Sigmoid colon (tissue), 4 donors: ENCODE measurements at regions not wholly inside any gene's neighbourhood (a gene's known extent, or its start where the extent isn't known, plus 50 kb on each side); places are given as distances from the start of the nearest gene placed in this dataset.

Experiments used
- POLR2A ChIP-seq, 2 donors: fragments of 450-650 bp; IDR thresholded peaks; one replicate each; pipeline ENCODE4 v1.6.1; 2016; ENCODE audit warnings: antibody characterized with exemption in 2 of 2, mild to moderate bottlenecking in 2 of 2, moderate library complexity in 2 of 2
- POLR2AphosphoS5 ChIP-seq, 4 donors: sonication (generic); formaldehyde crosslinking; IDR thresholded peaks; one replicate each; pipeline ENCODE4 v1.6.1; 2017; ENCODE audit warnings: antibody characterized with exemption in 4 of 4
- TF ChIP-seq, protein P1 (sequence below), 4 experiments: fragments of 450-650 bp in 3 of 4; fragments of 200-600 bp in 1 of 4; IDR thresholded peaks; one replicate each; pipeline ENCODE4 v1.5.1; 2016 to 2019; ENCODE audit warnings: antibody characterized with exemption in 4 of 4, mild to moderate bottlenecking in 3 of 4, moderate library complexity in 2 of 4

DNA sequence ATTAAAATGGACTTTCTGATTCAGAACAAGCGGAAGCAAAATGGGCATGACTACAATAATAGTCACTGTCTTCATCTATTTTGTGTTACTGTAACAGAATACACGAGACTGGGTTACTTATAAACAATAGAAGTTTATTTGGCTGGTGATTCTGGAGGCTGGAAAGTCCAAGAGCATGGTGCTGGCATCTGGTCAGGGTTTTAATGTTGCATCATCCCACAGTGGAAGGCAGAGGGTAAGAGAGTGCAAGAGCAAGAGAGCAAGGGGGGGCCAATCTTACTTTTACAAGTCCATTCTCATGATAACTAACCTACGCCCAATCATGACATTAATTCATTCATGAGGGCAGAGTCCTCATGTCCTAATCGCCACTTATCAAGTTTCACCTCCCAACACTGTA lies 189.2 kb downstream of the TOX3 start:
- TF ChIP-seq POLR2A (IDR thresholded peaks at IDR 0.05) (no peak), POLR2AphosphoS5 (IDR thresholded peaks at IDR 0.05) (no peak)
- TF ChIP-seq, protein P1, sequence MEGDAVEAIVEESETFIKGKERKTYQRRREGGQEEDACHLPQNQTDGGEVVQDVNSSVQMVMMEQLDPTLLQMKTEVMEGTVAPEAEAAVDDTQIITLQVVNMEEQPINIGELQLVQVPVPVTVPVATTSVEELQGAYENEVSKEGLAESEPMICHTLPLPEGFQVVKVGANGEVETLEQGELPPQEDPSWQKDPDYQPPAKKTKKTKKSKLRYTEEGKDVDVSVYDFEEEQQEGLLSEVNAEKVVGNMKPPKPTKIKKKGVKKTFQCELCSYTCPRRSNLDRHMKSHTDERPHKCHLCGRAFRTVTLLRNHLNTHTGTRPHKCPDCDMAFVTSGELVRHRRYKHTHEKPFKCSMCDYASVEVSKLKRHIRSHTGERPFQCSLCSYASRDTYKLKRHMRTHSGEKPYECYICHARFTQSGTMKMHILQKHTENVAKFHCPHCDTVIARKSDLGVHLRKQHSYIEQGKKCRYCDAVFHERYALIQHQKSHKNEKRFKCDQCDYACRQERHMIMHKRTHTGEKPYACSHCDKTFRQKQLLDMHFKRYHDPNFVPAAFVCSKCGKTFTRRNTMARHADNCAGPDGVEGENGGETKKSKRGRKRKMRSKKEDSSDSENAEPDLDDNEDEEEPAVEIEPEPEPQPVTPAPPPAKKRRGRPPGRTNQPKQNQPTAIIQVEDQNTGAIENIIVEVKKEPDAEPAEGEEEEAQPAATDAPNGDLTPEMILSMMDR (IDR thresholded peaks at IDR 0.05): no peak
